Colonic mucosa (tissue), 4 donors: ENCODE measurements at regions not wholly inside any gene's neighbourhood (a gene's known extent, or its start where the extent isn't known, plus 50 kb on each side); places are given as distances from the start of the nearest gene placed in this dataset.
"Not testable (repeated sequence)": the region's sequence is repeated elsewhere in the genome, so short reads cannot be mapped to it uniquely, and the experiment has no call there.

Experiments
- DNase-seq: peaks from one replicate; pipeline ENCODE4 v3.0.0-alpha.2; 2020
- H3K27ac ChIP-seq: fragments of 200-600 bp; one replicate; pipeline ENCODE4 v1.8.0; 2021
- H3K27me3 ChIP-seq: fragments of 200-600 bp; one replicate; pipeline ENCODE4 v1.8.0; 2021
- H3K36me3 ChIP-seq: fragments of 200-600 bp; one replicate; pipeline ENCODE4 v1.8.0; 2021
- H3K4me1 ChIP-seq: fragments of 200-600 bp; one replicate; pipeline ENCODE4 v1.8.0; 2021; ENCODE audit warnings: mild to moderate bottlenecking
- H3K4me3 ChIP-seq: fragments of 200-600 bp; one replicate; pipeline ENCODE4 v1.8.0; 2021
- H3K9ac ChIP-seq, 2 donors: one replicate each; pipeline ENCODE4 v1.7.0; 2013; ENCODE audit warnings: control low read depth in 2 of 2, low read depth in 2 of 2, low read length in 2 of 2
- H3K9me3 ChIP-seq: fragments of 200-600 bp; one replicate; pipeline ENCODE4 v1.8.0; 2021
- intact Hi-C: fragments of 100-400 bp; cut with DNase I; formaldehyde crosslinking; loops from one replicate; pipeline ENCODE4 v1.14.1; 2022
- TF ChIP-seq, protein P1 (sequence below): fragments of 200-600 bp; IDR thresholded peaks from one replicate; pipeline ENCODE4 v1.8.0; 2022; ENCODE audit warnings: antibody characterized with exemption, mild to moderate bottlenecking
- donor health status: healthy.
- donor health status: DM: no; HTN: no; CAD: no.
- donor health status: DM: no; HTN: no; CAD: no.

DNA sequence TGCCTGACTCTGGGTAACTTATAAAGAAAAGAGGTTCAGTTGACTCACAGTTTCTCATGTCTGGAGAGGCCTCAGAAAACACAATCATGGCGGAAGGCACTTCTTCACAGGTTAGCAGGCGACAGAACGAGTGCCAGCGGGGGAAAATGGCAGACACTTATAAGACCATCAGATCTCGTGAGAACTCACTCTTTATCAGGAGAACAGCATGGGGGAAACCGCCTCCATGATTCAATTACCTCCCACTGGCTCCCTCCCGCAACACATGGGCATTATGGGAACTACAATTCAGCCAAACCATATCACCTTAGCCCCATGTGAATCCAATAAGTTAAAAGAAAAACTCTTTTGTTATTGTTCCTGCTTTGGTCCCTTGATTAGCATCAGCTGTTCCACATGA is 725.2 kb downstream of the LRRIQ3 start:
- DNase-seq, result no peak
- H3K36me3 ChIP-seq, result no peaks in the 10 kb centered on the region
- H3K27me3 ChIP-seq, result no peaks in the 10 kb centered on the region
- no peak overlapping the region for H3K9ac ChIP-seq
- intact Hi-C loops, result no loop called here
- TF ChIP-seq, protein P1, sequence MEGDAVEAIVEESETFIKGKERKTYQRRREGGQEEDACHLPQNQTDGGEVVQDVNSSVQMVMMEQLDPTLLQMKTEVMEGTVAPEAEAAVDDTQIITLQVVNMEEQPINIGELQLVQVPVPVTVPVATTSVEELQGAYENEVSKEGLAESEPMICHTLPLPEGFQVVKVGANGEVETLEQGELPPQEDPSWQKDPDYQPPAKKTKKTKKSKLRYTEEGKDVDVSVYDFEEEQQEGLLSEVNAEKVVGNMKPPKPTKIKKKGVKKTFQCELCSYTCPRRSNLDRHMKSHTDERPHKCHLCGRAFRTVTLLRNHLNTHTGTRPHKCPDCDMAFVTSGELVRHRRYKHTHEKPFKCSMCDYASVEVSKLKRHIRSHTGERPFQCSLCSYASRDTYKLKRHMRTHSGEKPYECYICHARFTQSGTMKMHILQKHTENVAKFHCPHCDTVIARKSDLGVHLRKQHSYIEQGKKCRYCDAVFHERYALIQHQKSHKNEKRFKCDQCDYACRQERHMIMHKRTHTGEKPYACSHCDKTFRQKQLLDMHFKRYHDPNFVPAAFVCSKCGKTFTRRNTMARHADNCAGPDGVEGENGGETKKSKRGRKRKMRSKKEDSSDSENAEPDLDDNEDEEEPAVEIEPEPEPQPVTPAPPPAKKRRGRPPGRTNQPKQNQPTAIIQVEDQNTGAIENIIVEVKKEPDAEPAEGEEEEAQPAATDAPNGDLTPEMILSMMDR, result no peak
- H3K27ac ChIP-seq, result no peak overlapping the region
- no peak overlapping the region for H3K4me3 ChIP-seq
- no peaks in the 10 kb centered on the region for H3K9me3 ChIP-seq
- H3K4me1 ChIP-seq, result no peaks in the 10 kb centered on the region

- no peak overlapping the region for H3K4me3 ChIP-seq
- no peak for DNase-seq
- no peaks in the 10 kb centered on the region for H3K27me3 ChIP-seq
- H3K36me3 ChIP-seq, result no peaks in the 10 kb centered on the region
- no peaks in the 10 kb centered on the region for H3K4me1 ChIP-seq
- TF ChIP-seq, protein P1, result no peak
- intact Hi-C loops, result no loop called here
- H3K9me3 ChIP-seq, result no peaks in the 10 kb centered on the region
- H3K27ac ChIP-seq, result no peak overlapping the region
- no peak overlapping the region for H3K9ac ChIP-seq
These were observed 730.2 kb downstream of the LRRIQ3 start for GRCh38 chr1:73467731-73468130.

GRCh38 chr1:73463873-73464272 is 734.1 kb downstream of the LRRIQ3 start:
- TF ChIP-seq, protein P1, result no peak

GRCh38 chr1:73452522-73452921 is 745.5 kb downstream of the LRRIQ3 start:
- Histone ChIP-seq H3K36me3 (no peaks in the 10 kb centered on the region), H3K9ac (no peak overlapping the region), H3K4me3 (no peak overlapping the region), H3K27me3 (no peaks in the 10 kb centered on the region), H3K9me3 (no peaks in the 10 kb centered on the region), H3K4me1 (no peaks in the 10 kb centered on the region), H3K27ac (no peak overlapping the region)
- TF ChIP-seq, protein P1, result no peak
- intact Hi-C loops, result no loop called here
- DNase-seq, result no peak

More at GRCh38 chr1:73463873-73464272, 734.1 kb downstream of the LRRIQ3 start:
- H3K36me3 ChIP-seq, result no peaks in the 10 kb centered on the region
- no peaks in the 10 kb centered on the region for H3K4me1 ChIP-seq
- no peaks in the 10 kb centered on the region for H3K27me3 ChIP-seq
- H3K4me3 ChIP-seq, result no peak overlapping the region
- H3K9ac ChIP-seq, result no peak overlapping the region
- no peak for DNase-seq
- no peaks in the 10 kb centered on the region for H3K9me3 ChIP-seq
- intact Hi-C loops, result no loop called here
- no peak overlapping the region for H3K27ac ChIP-seq

DNA sequence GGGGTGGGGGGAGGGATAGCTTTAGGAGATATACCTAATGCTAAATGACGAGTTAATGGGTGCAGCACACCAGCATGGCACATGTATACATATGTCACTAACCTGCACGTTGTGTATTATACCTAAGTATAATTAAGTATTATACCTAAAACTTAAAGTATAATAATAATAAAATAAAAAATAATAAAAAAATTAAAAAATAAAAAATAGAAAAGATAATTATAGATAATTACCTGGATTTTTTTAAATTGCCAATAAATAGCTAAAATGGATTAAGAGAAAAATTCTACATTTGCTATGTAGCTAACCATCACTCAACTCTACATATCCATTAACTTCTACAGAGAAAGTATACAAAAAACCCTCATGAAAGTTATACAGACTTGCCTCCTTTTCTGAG is 747.3 kb downstream of the LRRIQ3 start:
- H3K27me3 ChIP-seq, intact Hi-C loops, H3K9me3 ChIP-seq, H3K4me3 ChIP-seq, H3K36me3 ChIP-seq, DNase-seq, H3K27ac ChIP-seq, H3K4me1 ChIP-seq, H3K9ac ChIP-seq: not testable (repeated sequence)

- intact Hi-C loops, result loop anchor here (10.0 kb wide), 1 partner anchor 977 kb away; no protein-coding TSS in a partner anchor
- H3K9ac ChIP-seq, result no peak overlapping the region
- H3K4me3 ChIP-seq, result no peak overlapping the region
- no peaks in the 10 kb centered on the region for H3K9me3 ChIP-seq
- no peaks in the 10 kb centered on the region for H3K27me3 ChIP-seq
- no peaks in the 10 kb centered on the region for H3K36me3 ChIP-seq
- TF ChIP-seq, protein P1, result no peak
- no peak overlapping the region for H3K27ac ChIP-seq
- H3K4me1 ChIP-seq, result no peaks in the 10 kb centered on the region
- no peak for DNase-seq
These were observed 786.5 kb downstream of the LRRIQ3 start for GRCh38 chr1:73411479-73411878.
